ENCODE measurements at regions not wholly inside any gene's neighbourhood (a gene's known extent, or its start where the extent isn't known, plus 50 kb on each side); places are given as distances from the start of the nearest gene placed in this dataset.

DNA sequence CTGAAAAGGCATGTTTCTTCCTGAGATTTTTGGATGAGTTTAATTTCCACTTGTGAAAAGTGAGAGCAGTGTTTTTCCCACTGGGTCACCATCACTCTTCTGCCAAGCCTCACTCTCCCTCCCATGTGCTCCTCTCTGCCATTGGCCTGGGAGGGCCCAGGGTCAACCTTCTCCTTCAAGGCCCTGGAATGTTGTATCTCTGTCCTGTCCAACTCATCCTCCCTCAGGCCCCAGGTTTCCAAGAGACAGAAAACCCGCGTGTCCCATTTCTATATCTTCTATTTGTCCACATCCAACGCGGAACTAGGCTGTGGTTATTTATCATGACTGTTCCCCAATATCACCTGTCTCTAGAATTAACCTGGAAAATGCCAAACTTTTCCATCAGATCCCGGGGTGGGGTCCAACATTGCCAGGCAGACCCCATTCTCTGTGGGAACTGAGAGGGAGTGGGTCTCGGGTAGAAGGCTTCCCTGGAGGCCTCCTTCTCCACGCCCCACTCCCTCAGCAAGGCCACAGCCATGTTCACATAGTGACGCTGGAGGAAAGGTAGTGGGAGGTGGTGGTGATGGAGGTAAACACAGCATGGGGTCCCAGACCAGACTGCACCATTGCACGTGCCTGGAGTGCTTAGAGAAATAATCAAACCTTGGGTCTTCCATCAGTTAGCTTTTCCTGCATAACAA lies 173.5 kb downstream of the SCP2D1 start:
- Histone ChIP-seq H3K27me3 (ENCODE audit: control insufficient read depth, insufficient read depth, low read length) (no peaks in the 10 kb centered on the region), H3K9me3 (ENCODE audit: control insufficient read depth, insufficient read depth, low read depth, low read length) (no peaks in the 10 kb centered on the region), H3K79me2 (ENCODE audit: control insufficient read depth, insufficient read depth, low read length) (no peaks in the 10 kb centered on the region)

DNA sequence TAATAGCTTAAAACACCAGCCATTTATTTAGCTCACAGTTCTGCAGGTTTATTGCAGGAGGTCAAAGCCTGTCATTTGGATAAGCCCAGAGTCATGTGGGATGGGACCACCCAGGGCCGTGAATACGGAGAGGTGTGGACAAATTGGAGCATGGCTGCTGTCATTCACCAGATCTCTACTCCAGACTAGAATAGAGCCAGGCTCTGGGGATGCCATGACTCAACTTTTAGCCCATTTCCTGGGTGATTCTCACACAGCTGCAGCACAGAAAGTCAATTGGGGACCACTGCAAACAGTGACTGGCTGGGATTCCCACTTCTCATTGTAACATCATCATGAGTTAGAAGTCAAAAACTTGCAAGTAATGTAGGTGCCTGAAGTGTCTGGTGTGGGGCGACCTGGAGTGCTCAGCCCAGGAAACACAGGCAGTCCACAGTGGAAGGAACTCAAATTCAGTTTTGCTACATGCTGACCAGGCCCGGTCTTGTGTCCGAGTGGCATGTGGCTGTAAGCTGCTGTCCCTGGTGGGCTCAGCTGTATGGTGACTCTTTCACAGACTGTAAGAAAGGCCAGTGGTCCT lies 174.3 kb downstream of the SCP2D1 start:
- Histone ChIP-seq H3K4me3 (replicated peaks in 1 of 4; ENCODE audit: control extremely low read depth in 1 of 4, insufficient read depth in 1 of 4, low read depth in 3 of 4, low read length in 4 of 4) (no peak overlapping the region), H3K9me3 (ENCODE audit: control insufficient read depth, insufficient read depth, low read depth, low read length) (no peaks in the 10 kb centered on the region), H3K9ac (ENCODE audit: insufficient read depth, low read length) (no peak overlapping the region), H3K4me2 (ENCODE audit: extremely low read depth, insufficient read depth, low read length) (no peak overlapping the region), H3K27ac (ENCODE audit: insufficient read depth, low read length) (no peak overlapping the region), H4K20me1 (ENCODE audit: control insufficient read depth, extremely low read depth, insufficient read depth, low read length) (no peaks in the 10 kb centered on the region), H3K36me3 (ENCODE audit: control insufficient read depth, insufficient read depth, low read length) (no peaks in the 10 kb centered on the region), H3K27me3 (ENCODE audit: control insufficient read depth, insufficient read depth, low read length) (no peaks in the 10 kb centered on the region), H2AFZ (ENCODE audit: low read length) (no peak overlapping the region), H3K79me2 (ENCODE audit: control insufficient read depth, insufficient read depth, low read length) (no peaks in the 10 kb centered on the region), H3K4me1 (ENCODE audit: control insufficient read depth, extremely low read depth, insufficient read depth, low read length) (no peaks in the 10 kb centered on the region)
- DNase-seq (ENCODE audit: low read depth in 2 of 2): no peak
- no peak for TF ChIP-seq EZH2 (IDR thresholded peaks at IDR 0.05; ENCODE audit: low read length, missing control alignments)
- TF ChIP-seq, protein P1, sequence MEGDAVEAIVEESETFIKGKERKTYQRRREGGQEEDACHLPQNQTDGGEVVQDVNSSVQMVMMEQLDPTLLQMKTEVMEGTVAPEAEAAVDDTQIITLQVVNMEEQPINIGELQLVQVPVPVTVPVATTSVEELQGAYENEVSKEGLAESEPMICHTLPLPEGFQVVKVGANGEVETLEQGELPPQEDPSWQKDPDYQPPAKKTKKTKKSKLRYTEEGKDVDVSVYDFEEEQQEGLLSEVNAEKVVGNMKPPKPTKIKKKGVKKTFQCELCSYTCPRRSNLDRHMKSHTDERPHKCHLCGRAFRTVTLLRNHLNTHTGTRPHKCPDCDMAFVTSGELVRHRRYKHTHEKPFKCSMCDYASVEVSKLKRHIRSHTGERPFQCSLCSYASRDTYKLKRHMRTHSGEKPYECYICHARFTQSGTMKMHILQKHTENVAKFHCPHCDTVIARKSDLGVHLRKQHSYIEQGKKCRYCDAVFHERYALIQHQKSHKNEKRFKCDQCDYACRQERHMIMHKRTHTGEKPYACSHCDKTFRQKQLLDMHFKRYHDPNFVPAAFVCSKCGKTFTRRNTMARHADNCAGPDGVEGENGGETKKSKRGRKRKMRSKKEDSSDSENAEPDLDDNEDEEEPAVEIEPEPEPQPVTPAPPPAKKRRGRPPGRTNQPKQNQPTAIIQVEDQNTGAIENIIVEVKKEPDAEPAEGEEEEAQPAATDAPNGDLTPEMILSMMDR (conservative IDR thresholded peaks at IDR 0.05 in 1 of 2, IDR thresholded peaks at IDR 0.05 in 1 of 2; ENCODE audit: low read depth in 1 of 2, low read length in 2 of 2): no peak

More for the DNA sequence above, 173.5 kb downstream of the SCP2D1 start:
- TF ChIP-seq EZH2 (IDR thresholded peaks at IDR 0.05; ENCODE audit: low read length, missing control alignments): no peak
- TF ChIP-seq, protein P1 (conservative IDR thresholded peaks at IDR 0.05 in 1 of 2, IDR thresholded peaks at IDR 0.05 in 1 of 2; ENCODE audit: low read depth in 1 of 2, low read length in 2 of 2): no peak
- H3K4me1 ChIP-seq (ENCODE audit: control insufficient read depth, extremely low read depth, insufficient read depth, low read length): no peaks in the 10 kb centered on the region
- H3K36me3 ChIP-seq (ENCODE audit: control insufficient read depth, insufficient read depth, low read length): no peaks in the 10 kb centered on the region
- no peak for DNase-seq (ENCODE audit: low read depth in 2 of 2)
- no peaks in the 10 kb centered on the region for H4K20me1 ChIP-seq (ENCODE audit: control insufficient read depth, extremely low read depth, insufficient read depth, low read length)
- H3K4me3 ChIP-seq (replicated peaks in 1 of 4; ENCODE audit: control extremely low read depth in 1 of 4, insufficient read depth in 1 of 4, low read depth in 3 of 4, low read length in 4 of 4): no peak overlapping the region
- no peak overlapping the region for H3K27ac ChIP-seq (ENCODE audit: insufficient read depth, low read length)
- H3K4me2 ChIP-seq (ENCODE audit: extremely low read depth, insufficient read depth, low read length): no peak overlapping the region
- H2AFZ ChIP-seq (ENCODE audit: low read length): no peak overlapping the region
- H3K9ac ChIP-seq (ENCODE audit: insufficient read depth, low read length): no peak overlapping the region

DNA sequence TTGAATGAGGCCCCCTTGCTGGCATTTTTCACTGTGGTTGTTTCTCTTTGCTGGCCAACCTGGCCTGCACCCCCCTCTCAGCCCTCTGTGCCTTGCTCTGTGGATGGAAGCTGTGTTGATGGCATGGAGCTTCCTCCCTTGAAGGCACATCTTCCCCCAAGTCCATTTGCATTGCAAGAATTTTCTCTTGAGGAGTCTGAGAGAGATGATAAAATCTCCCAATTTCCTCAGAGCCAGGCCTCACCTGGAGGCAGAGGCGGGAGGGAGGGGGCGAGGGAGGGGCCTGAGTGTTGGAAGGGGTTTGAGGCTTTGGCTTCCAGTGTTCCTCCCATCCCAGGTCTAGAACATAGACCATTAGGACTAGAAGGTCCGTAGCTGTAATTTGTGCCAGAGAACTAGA lies 175.1 kb downstream of the SCP2D1 start:
- H3K79me2 ChIP-seq (ENCODE audit: control insufficient read depth, insufficient read depth, low read length): no peaks in the 10 kb centered on the region
- TF ChIP-seq, protein P1 (conservative IDR thresholded peaks at IDR 0.05 in 1 of 2, IDR thresholded peaks at IDR 0.05 in 1 of 2; ENCODE audit: low read depth in 1 of 2, low read length in 2 of 2): no peak
- no peak for TF ChIP-seq EZH2 (IDR thresholded peaks at IDR 0.05; ENCODE audit: low read length, missing control alignments)
- H3K27ac ChIP-seq (ENCODE audit: insufficient read depth, low read length): no peak overlapping the region
- no peaks in the 10 kb centered on the region for H3K4me1 ChIP-seq (ENCODE audit: control insufficient read depth, extremely low read depth, insufficient read depth, low read length)
- H3K36me3 ChIP-seq (ENCODE audit: control insufficient read depth, insufficient read depth, low read length): no peaks in the 10 kb centered on the region
- no peak overlapping the region for H3K4me2 ChIP-seq (ENCODE audit: extremely low read depth, insufficient read depth, low read length)
- H3K9me3 ChIP-seq (ENCODE audit: control insufficient read depth, insufficient read depth, low read depth, low read length): no peaks in the 10 kb centered on the region
- H2AFZ ChIP-seq (ENCODE audit: low read length): no peak overlapping the region
- H3K4me3 ChIP-seq (replicated peaks in 1 of 4; ENCODE audit: control extremely low read depth in 1 of 4, insufficient read depth in 1 of 4, low read depth in 3 of 4, low read length in 4 of 4): no peak overlapping the region
- H4K20me1 ChIP-seq (ENCODE audit: control insufficient read depth, extremely low read depth, insufficient read depth, low read length): no peaks in the 10 kb centered on the region
- H3K27me3 ChIP-seq (ENCODE audit: control insufficient read depth, insufficient read depth, low read length): no peaks in the 10 kb centered on the region
- no peak for DNase-seq (ENCODE audit: low read depth in 2 of 2)
- H3K9ac ChIP-seq (ENCODE audit: insufficient read depth, low read length): no peak overlapping the region
